Vagina (tissue), 2 donors: ENCODE measurements at regions not wholly inside any gene's neighbourhood (a gene's known extent, or its start where the extent isn't known, plus 50 kb on each side); places are given as distances from the start of the nearest gene placed in this dataset.
"Not testable (repeated sequence)": the region's sequence is repeated elsewhere in the genome, so short reads cannot be mapped to it uniquely, and the experiment has no call there.

Experiments
- POLR2A ChIP-seq, 2 donors: fragments of 450-650 bp; IDR thresholded peaks; one replicate each; pipeline ENCODE4 v1.6.1; 2017; ENCODE audit warnings: antibody characterized with exemption in 2 of 2, mild to moderate bottlenecking in 2 of 2, moderate library complexity in 2 of 2
- TF ChIP-seq, protein P1 (sequence below), 3 experiments: fragments of 450-650 bp in 2 of 3; fragments of 200-600 bp in 1 of 3; sonication (generic) in 1 of 3; IDR thresholded peaks; one replicate each; pipeline ENCODE4 v1.5.1; 2017 to 2019; ENCODE audit warnings: antibody characterized with exemption in 3 of 3, mild to moderate bottlenecking in 2 of 3, moderate library complexity in 2 of 3

DNA sequence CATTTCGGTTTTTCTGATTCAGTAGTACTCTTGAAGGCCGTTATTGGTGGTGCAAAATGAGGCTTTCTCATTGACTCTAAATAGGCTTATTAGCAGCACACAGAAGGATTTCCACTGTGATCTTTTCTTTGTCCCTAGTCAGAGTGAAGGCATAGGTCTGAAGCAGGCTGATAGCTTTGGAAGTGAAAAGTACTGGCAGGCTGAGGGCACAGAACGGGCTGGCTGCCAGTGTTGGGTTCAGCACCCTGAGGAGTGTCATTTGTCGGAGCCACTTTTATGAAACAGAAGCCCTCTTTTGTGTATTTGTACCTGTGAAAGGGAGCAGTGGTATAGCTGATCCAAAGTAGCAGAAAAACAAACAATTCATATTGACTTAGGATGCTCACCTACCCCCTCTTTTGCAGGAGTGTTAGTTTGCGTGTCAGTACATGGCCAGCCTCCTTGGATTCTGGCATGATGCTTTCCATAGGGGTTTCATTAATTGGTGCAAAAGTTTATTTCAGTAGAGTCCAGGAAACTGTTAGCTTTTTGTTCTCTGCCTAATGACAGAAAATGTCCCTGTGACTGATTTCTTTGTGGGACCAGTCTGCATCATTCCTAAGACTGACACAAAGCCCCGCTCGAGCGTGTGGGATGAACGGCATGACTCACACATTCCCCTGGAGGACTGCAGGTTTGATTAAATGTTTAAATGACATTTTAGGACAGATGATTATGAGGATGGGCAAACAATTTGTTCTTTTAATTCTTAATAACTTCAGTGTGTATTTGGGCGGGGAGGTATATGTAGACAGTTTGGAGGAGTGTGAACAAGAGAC, 239.1 kb upstream of the VKORC1L1 start:
- TF ChIP-seq, protein P1, sequence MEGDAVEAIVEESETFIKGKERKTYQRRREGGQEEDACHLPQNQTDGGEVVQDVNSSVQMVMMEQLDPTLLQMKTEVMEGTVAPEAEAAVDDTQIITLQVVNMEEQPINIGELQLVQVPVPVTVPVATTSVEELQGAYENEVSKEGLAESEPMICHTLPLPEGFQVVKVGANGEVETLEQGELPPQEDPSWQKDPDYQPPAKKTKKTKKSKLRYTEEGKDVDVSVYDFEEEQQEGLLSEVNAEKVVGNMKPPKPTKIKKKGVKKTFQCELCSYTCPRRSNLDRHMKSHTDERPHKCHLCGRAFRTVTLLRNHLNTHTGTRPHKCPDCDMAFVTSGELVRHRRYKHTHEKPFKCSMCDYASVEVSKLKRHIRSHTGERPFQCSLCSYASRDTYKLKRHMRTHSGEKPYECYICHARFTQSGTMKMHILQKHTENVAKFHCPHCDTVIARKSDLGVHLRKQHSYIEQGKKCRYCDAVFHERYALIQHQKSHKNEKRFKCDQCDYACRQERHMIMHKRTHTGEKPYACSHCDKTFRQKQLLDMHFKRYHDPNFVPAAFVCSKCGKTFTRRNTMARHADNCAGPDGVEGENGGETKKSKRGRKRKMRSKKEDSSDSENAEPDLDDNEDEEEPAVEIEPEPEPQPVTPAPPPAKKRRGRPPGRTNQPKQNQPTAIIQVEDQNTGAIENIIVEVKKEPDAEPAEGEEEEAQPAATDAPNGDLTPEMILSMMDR (IDR thresholded peaks at IDR 0.05) = not testable (repeated sequence)
- TF ChIP-seq POLR2A (IDR thresholded peaks at IDR 0.05) = not testable (repeated sequence)
